Ovary (tissue), 3 donors: ENCODE measurements at regions not wholly inside any gene's neighbourhood (a gene's known extent, or its start where the extent isn't known, plus 50 kb on each side); places are given as distances from the start of the nearest gene placed in this dataset.

Experiments
- POLR2A ChIP-seq: fragments of 450-650 bp; IDR thresholded peaks from one replicate; pipeline ENCODE4 v1.6.1; 2017; ENCODE audit warnings: antibody characterized with exemption, mild to moderate bottlenecking, moderate library complexity
- TF ChIP-seq, protein P1 (sequence below), 3 donors: fragments of 450-650 bp in 2 of 3; fragments of 200-600 bp in 1 of 3; IDR thresholded peaks; one replicate each; pipeline versions ENCODE4 v1.5.1 to v1.8.0; 2016 to 2022; ENCODE audit warnings: antibody characterized with exemption in 3 of 3, mild to moderate bottlenecking in 1 of 3
- donor health status: DM: no; HTN: no; CAD: no.

DNA sequence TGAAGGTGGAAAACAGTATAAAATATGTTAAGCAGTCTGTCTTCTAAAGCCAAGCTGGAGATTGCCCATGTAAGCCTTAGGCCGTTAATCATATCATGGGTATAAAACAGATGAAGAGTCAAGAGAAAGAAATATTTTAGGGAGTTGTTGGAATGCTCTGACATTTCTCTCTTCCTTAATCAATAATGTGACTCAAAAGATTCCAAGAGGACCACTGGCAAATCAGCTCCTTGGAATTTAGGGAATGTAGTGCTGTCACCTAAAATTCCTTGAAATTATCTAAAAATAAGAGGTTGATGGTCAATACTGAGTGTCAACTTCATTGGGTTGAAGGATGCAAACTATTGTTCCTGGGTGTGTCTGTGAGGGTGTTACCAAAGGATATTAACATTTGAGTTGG lies 525.9 kb downstream of the KCNA4 start:
- no peak for TF ChIP-seq POLR2A
- TF ChIP-seq, protein P1, sequence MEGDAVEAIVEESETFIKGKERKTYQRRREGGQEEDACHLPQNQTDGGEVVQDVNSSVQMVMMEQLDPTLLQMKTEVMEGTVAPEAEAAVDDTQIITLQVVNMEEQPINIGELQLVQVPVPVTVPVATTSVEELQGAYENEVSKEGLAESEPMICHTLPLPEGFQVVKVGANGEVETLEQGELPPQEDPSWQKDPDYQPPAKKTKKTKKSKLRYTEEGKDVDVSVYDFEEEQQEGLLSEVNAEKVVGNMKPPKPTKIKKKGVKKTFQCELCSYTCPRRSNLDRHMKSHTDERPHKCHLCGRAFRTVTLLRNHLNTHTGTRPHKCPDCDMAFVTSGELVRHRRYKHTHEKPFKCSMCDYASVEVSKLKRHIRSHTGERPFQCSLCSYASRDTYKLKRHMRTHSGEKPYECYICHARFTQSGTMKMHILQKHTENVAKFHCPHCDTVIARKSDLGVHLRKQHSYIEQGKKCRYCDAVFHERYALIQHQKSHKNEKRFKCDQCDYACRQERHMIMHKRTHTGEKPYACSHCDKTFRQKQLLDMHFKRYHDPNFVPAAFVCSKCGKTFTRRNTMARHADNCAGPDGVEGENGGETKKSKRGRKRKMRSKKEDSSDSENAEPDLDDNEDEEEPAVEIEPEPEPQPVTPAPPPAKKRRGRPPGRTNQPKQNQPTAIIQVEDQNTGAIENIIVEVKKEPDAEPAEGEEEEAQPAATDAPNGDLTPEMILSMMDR (IDR thresholded peaks at IDR 0.05): no peak
